A673 (cell line): ENCODE measurements at regions not wholly inside any gene's neighbourhood (a gene's known extent, or its start where the extent isn't known, plus 50 kb on each side); places are given as distances from the start of the nearest gene placed in this dataset.

Experiments used
- EZH2 ChIP-seq: fragments of 200-600 bp; sonication (generic); IDR thresholded peaks from 2 replicates; pipeline ENCODE4 v1.6.1; 2017; ENCODE audit warnings: borderline replicate concordance, low read depth, mild to moderate bottlenecking, mixed read lengths, antibody characterized with exemption, low read length; ENCODE audit not compliant: poor library complexity, severe bottlenecking
- TF ChIP-seq, protein P1 (sequence below): fragments of 300-800, 200-600 bp; sonication (generic); conservative IDR thresholded peaks from 2 replicates; pipeline ENCODE4 v1.5.1; 2017; ENCODE audit warnings: low read depth, mild to moderate bottlenecking, antibody characterized with exemption, low read length, moderate library complexity, mixed read lengths

DNA sequence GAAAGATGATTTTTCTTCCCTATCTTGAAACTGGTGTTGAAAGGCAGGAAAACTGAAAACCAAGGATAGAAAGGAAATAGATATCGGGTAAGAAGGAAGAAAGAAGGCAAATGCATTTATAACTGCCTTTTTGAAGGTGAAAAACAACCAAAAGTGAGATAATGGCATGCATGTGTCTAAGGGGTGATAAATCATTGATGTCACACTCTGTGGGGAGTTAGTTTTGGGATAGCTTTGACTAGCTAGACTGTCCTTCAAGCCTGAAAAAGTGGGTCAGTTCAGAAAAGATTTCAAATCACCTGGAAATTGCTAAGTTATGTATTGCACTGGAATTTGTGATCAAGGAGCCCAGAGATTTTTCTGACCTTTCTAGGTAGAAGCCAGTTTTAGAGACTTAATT is 142.2 kb upstream of the UMPS start:
- TF ChIP-seq, protein P1, sequence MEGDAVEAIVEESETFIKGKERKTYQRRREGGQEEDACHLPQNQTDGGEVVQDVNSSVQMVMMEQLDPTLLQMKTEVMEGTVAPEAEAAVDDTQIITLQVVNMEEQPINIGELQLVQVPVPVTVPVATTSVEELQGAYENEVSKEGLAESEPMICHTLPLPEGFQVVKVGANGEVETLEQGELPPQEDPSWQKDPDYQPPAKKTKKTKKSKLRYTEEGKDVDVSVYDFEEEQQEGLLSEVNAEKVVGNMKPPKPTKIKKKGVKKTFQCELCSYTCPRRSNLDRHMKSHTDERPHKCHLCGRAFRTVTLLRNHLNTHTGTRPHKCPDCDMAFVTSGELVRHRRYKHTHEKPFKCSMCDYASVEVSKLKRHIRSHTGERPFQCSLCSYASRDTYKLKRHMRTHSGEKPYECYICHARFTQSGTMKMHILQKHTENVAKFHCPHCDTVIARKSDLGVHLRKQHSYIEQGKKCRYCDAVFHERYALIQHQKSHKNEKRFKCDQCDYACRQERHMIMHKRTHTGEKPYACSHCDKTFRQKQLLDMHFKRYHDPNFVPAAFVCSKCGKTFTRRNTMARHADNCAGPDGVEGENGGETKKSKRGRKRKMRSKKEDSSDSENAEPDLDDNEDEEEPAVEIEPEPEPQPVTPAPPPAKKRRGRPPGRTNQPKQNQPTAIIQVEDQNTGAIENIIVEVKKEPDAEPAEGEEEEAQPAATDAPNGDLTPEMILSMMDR = no peak
- TF ChIP-seq EZH2 = no peak
